Prostate gland (tissue), 2 donors: ENCODE measurements at regions not wholly inside any gene's neighbourhood (a gene's known extent, or its start where the extent isn't known, plus 50 kb on each side); places are given as distances from the start of the nearest gene placed in this dataset.

Source experiments
- CTCF ChIP-seq, 4 experiments: fragments of 200-600 bp in 2 of 4; fragments of 450-650 bp in 2 of 4; sonication (generic) in 2 of 4; IDR thresholded peaks; 1 replicate in 3 of 4; 2 replicates in 1 of 4; pipeline ENCODE4 v1.5.1; 2016 to 2019; ENCODE audit warnings: antibody characterized with exemption in 4 of 4, mild to moderate bottlenecking in 2 of 4, moderate library complexity in 2 of 4
- POLR2A ChIP-seq: fragments of 450-650 bp; IDR thresholded peaks from one replicate; pipeline ENCODE4 v1.6.1; 2016; ENCODE audit warnings: antibody characterized with exemption, mild to moderate bottlenecking

GRCh38 chr22:25403811-25404471 lies 160.5 kb upstream of the GRK3 start:
- TF ChIP-seq CTCF (IDR thresholded peaks at IDR 0.05), result no peak
- no peak for TF ChIP-seq POLR2A
